Fibroblast of lung (primary cell): ENCODE measurements at regions not wholly inside any gene's neighbourhood (a gene's known extent, or its start where the extent isn't known, plus 50 kb on each side); places are given as distances from the start of the nearest gene placed in this dataset.

Experiments
- EZH2 ChIP-seq: IDR thresholded peaks from 2 replicates; pipeline ENCODE4 v1.5.1; 2012; ENCODE audit warnings: low read length, control low read depth, mild to moderate bottlenecking; ENCODE audit errors: missing control alignments
- TF ChIP-seq, protein P1 (sequence below), 2 donors: IDR thresholded peaks in 1 of 2; conservative IDR thresholded peaks in 1 of 2; 1 replicate in 1 of 2; 2 replicates in 1 of 2; pipeline ENCODE4 v1.5.1; 2011 to 2012; ENCODE audit warnings: low read length in 2 of 2, control low read depth in 1 of 2, inconsistent platforms in 1 of 2, low read depth in 1 of 2, mild to moderate bottlenecking in 1 of 2

DNA sequence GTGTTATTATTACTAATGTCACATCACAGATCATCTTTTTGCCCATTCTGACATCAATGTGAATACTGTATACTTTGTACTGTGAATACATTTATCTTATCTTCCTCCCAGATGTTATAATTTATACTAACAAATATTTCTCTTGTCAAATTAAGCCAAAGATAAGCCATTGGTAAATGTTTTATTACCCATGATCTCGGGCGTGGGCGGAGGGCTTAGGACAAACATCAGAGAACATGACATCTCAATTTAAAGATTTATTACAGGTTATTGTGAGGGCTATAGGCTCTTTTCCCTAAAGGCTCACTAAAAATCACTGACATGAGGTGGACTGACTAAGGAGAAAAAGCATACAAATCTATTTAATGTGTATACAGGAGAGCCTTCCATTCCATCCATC is 58.2 kb upstream of the DGKB start:
- no peak for TF ChIP-seq EZH2
- TF ChIP-seq, protein P1, sequence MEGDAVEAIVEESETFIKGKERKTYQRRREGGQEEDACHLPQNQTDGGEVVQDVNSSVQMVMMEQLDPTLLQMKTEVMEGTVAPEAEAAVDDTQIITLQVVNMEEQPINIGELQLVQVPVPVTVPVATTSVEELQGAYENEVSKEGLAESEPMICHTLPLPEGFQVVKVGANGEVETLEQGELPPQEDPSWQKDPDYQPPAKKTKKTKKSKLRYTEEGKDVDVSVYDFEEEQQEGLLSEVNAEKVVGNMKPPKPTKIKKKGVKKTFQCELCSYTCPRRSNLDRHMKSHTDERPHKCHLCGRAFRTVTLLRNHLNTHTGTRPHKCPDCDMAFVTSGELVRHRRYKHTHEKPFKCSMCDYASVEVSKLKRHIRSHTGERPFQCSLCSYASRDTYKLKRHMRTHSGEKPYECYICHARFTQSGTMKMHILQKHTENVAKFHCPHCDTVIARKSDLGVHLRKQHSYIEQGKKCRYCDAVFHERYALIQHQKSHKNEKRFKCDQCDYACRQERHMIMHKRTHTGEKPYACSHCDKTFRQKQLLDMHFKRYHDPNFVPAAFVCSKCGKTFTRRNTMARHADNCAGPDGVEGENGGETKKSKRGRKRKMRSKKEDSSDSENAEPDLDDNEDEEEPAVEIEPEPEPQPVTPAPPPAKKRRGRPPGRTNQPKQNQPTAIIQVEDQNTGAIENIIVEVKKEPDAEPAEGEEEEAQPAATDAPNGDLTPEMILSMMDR (conservative IDR thresholded peaks at IDR 0.05 in 1 of 2, IDR thresholded peaks at IDR 0.05 in 1 of 2; ENCODE audit: low read depth in 1 of 2, low read length in 2 of 2), result no peak
